ENCODE measurements at regions not wholly inside any gene's neighbourhood (a gene's known extent, or its start where the extent isn't known, plus 50 kb on each side); places are given as distances from the start of the nearest gene placed in this dataset.
A peak's percentile ranks its signal among the peaks of the same experiment; 100 is the strongest.

- Histone ChIP-seq H3K4me1 (ENCODE audit: control insufficient read depth, insufficient read depth, low read length, poor library complexity, severe bottlenecking) (peaks cover 3% of the 10 kb centered on the region), H3K27ac (ENCODE audit: low read depth, low read length, severe bottlenecking) (no peak overlapping the region), H3K9me3 (ENCODE audit: control insufficient read depth, low read length) (peaks cover 5% of the 10 kb centered on the region), H3K4me3 (ENCODE audit: extremely low read depth, insufficient read depth, low read length, poor library complexity, severe bottlenecking) (no peak overlapping the region), H3K36me3 (ENCODE audit: control insufficient read depth, insufficient read depth, low read length) (no peaks in the 10 kb centered on the region)
- WGBS, 2 experiments (ENCODE audit: insufficient coverage in 2 of 2), result 89% methylated on average over 1 of the region's 1 CpG; no CpG with 5 or more reads in 1 of the 2 experiments
Measured at GRCh38 chr6:113526553-113526952, 330.6 kb upstream of the MARCKS start.

DNA sequence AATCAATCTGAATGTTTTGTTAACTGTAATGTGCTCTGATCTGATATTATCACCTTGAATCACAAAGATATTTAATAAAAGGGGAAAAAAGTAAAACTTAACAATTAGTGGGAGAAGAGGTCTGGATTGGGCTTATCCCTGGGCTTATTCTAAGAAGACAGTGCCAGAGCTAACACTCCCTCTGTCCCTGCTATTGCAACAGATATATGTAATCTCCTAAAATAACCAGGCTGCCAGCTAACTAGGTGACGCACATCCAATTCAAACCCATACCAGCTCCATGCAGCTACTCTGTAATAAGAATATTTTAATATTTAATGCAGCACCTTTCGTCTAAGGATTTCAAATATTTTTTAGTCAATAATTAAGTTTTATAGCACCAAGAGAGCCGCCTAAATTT is 330.1 kb upstream of the MARCKS start:
- WGBS, 2 experiments (ENCODE audit: insufficient coverage in 2 of 2), result no CpG with 5 or more reads among the region's 3 CpGs
- no peak overlapping the region for H3K27ac ChIP-seq (ENCODE audit: low read depth, low read length, severe bottlenecking)

GRCh38 chr6:113528111-113528510 is 329.0 kb upstream of the MARCKS start:
- no CpG with 5 or more reads among the region's 3 CpGs for WGBS, 2 experiments (ENCODE audit: insufficient coverage in 2 of 2)
- Histone ChIP-seq H3K4me3 (ENCODE audit: extremely low read depth, insufficient read depth, low read length, poor library complexity, severe bottlenecking) (no peak overlapping the region), H3K27ac (ENCODE audit: low read depth, low read length, severe bottlenecking) (no peak overlapping the region), H3K36me3 (ENCODE audit: control insufficient read depth, insufficient read depth, low read length) (no peaks in the 10 kb centered on the region), H3K9me3 (ENCODE audit: control insufficient read depth, low read length) (peaks cover 5% of the 10 kb centered on the region), H3K4me1 (ENCODE audit: control insufficient read depth, insufficient read depth, low read length, poor library complexity, severe bottlenecking) (peaks cover 3% of the 10 kb centered on the region)

More for the DNA sequence above, 330.1 kb upstream of the MARCKS start:
- Histone ChIP-seq H3K36me3 (ENCODE audit: control insufficient read depth, insufficient read depth, low read length) (no peaks in the 10 kb centered on the region), H3K4me1 (ENCODE audit: control insufficient read depth, insufficient read depth, low read length, poor library complexity, severe bottlenecking) (peaks cover 3% of the 10 kb centered on the region), H3K4me3 (ENCODE audit: extremely low read depth, insufficient read depth, low read length, poor library complexity, severe bottlenecking) (no peak overlapping the region), H3K9me3 (ENCODE audit: control insufficient read depth, low read length) (peaks cover 5% of the 10 kb centered on the region)

DNA sequence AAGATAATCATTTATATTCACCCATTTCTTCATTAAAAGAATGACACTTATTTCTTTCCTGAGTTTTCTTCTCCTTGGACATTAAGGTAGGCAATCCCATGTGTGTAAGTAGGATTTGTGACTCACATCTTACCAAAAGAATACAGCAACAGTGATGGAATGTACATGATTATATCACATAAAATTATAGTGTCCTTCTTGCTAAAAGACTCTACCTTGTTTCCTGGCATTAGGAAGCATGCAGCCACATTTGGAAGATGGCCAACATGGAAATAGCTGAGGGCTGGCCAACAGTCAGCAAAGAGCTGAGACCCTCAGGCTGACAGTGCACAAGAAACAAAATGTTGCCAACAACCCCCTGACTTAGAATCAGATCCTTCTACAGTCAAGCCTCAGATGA is 327.9 kb upstream of the MARCKS start:
- Histone ChIP-seq H3K4me3 (ENCODE audit: extremely low read depth, insufficient read depth, low read length, poor library complexity, severe bottlenecking) (no peak overlapping the region), H3K36me3 (ENCODE audit: control insufficient read depth, insufficient read depth, low read length) (no peaks in the 10 kb centered on the region), H3K4me1 (ENCODE audit: control insufficient read depth, insufficient read depth, low read length, poor library complexity, severe bottlenecking) (peaks cover 3% of the 10 kb centered on the region), H3K27ac (ENCODE audit: low read depth, low read length, severe bottlenecking) (no peak overlapping the region), H3K9me3 (ENCODE audit: control insufficient read depth, low read length) (peaks cover 5% of the 10 kb centered on the region)

GRCh38 chr6:113529879-113530278 is 327.3 kb upstream of the MARCKS start:
- H3K4me1 ChIP-seq (ENCODE audit: control insufficient read depth, insufficient read depth, low read length, poor library complexity, severe bottlenecking), result no peaks in the 10 kb centered on the region
- H3K9me3 ChIP-seq (ENCODE audit: control insufficient read depth, low read length), result peaks cover 5% of the 10 kb centered on the region
- H3K36me3 ChIP-seq (ENCODE audit: control insufficient read depth, insufficient read depth, low read length), result no peaks in the 10 kb centered on the region
- H3K27ac ChIP-seq (ENCODE audit: low read depth, low read length, severe bottlenecking), result no peak overlapping the region
- no peak overlapping the region for H3K4me3 ChIP-seq (ENCODE audit: extremely low read depth, insufficient read depth, low read length, poor library complexity, severe bottlenecking)
- WGBS, 2 experiments (ENCODE audit: insufficient coverage in 2 of 2), result no CpG with 5 or more reads among the region's 1 CpG

DNA sequence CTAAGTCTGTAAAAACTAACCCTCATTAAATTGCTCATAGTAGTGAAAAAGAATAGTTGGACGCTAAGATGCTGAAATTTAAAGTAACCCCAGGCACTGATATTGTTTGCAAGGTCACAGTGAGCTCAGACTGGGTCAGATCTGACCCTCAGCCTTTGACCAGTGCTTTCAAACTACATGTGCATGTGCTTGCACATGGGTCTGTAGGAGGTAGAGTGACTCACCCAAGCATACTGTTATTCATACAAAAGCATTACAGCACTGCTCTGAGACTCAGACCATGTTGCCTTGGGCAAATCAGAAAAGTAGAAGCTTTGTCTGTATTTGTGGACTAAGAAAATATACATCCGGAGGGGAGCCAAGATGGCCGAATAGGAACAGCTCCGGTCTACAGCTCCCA is 326.4 kb upstream of the MARCKS start:
- H3K36me3 ChIP-seq (ENCODE audit: control insufficient read depth, insufficient read depth, low read length), result no peaks in the 10 kb centered on the region
- no peak overlapping the region for H3K4me3 ChIP-seq (ENCODE audit: extremely low read depth, insufficient read depth, low read length, poor library complexity, severe bottlenecking)
- H3K4me1 ChIP-seq (ENCODE audit: control insufficient read depth, insufficient read depth, low read length, poor library complexity, severe bottlenecking), result no peaks in the 10 kb centered on the region
- H3K27ac ChIP-seq (ENCODE audit: low read depth, low read length, severe bottlenecking), result no peak overlapping the region
- 83 to 96% methylated on average over 1 to 3 of the region's 4 CpGs for WGBS, 2 experiments (ENCODE audit: insufficient coverage in 2 of 2)
- peaks cover 5% of the 10 kb centered on the region for H3K9me3 ChIP-seq (ENCODE audit: control insufficient read depth, low read length)

DNA sequence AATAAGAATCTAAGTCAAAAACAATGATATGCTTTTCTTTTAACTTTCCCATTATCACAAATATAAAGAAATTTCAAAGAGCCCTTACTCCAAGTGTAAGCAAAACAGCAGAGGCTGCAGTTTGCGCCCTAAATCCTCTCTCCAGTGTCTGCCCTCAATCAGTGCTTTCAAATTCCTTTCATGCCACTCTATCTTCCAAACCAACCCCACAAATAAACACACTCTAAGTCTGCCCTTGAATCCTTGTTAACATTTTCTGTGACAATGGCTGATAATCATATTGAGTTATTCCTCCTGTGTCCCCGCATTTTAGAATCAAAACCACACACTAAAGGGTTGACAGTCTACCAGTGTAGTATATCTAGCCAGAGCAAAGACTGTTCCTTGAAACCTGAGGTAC is 317.9 kb upstream of the MARCKS start:
- H3K9me3 ChIP-seq (ENCODE audit: control insufficient read depth, low read length), result no peaks in the 10 kb centered on the region
- H3K27ac ChIP-seq (ENCODE audit: low read depth, low read length, severe bottlenecking), result peak overlapping the region; percentile 5
- no peak overlapping the region for H3K4me3 ChIP-seq (ENCODE audit: extremely low read depth, insufficient read depth, low read length, poor library complexity, severe bottlenecking)
- 78 to 100% methylated on average over 1 of the region's 2 CpGs for WGBS, 2 experiments (ENCODE audit: insufficient coverage in 2 of 2)
- no peaks in the 10 kb centered on the region for H3K36me3 ChIP-seq (ENCODE audit: control insufficient read depth, insufficient read depth, low read length)
- H3K4me1 ChIP-seq (ENCODE audit: control insufficient read depth, insufficient read depth, low read length, poor library complexity, severe bottlenecking), result peaks cover 12% of the 10 kb centered on the region

DNA sequence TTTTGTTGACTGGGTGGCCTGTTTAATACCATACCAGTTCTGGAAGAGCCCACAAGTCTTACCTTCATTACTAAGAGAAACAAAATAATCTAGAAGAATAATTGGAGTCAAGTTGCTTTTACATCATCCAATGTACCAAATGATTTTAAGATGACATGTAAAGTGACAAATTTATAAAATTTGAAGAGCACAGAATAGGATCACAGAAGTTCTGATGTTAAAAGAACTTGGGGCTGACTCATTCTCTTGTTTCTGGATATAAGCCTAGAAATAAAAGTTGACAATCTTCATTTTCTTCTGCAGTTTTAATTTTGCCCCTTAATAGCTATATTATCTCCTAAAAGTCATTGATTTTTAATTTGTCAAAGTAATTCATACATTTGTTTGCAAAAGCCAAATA is 317.5 kb upstream of the MARCKS start:
- Histone ChIP-seq H3K9me3 (ENCODE audit: control insufficient read depth, low read length) (no peaks in the 10 kb centered on the region), H3K27ac (ENCODE audit: low read depth, low read length, severe bottlenecking) (peak overlapping the region; percentile 5), H3K4me3 (ENCODE audit: extremely low read depth, insufficient read depth, low read length, poor library complexity, severe bottlenecking) (no peak overlapping the region), H3K4me1 (ENCODE audit: control insufficient read depth, insufficient read depth, low read length, poor library complexity, severe bottlenecking) (peaks cover 12% of the 10 kb centered on the region), H3K36me3 (ENCODE audit: control insufficient read depth, insufficient read depth, low read length) (no peaks in the 10 kb centered on the region)

DNA sequence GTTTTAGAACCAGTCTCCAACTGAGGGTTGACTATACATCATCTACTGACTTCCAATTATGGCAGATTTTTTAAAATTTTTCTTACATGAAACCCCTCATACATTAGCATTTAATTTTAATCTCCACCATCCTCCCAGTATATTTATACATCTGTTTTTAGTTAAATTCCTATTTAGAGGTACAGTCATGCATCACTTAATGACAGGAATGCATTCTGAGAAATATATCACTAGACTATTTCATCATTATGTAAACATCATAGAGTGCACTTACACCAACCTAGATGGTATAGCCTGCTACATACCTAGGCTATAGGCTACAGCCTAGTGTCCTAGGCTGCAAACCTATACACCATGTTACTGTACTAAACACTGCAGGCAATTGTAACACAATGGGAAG is 316.7 kb upstream of the MARCKS start:
- Histone ChIP-seq H3K27ac (ENCODE audit: low read depth, low read length, severe bottlenecking) (no peak overlapping the region), H3K4me3 (ENCODE audit: extremely low read depth, insufficient read depth, low read length, poor library complexity, severe bottlenecking) (no peak overlapping the region)

DNA sequence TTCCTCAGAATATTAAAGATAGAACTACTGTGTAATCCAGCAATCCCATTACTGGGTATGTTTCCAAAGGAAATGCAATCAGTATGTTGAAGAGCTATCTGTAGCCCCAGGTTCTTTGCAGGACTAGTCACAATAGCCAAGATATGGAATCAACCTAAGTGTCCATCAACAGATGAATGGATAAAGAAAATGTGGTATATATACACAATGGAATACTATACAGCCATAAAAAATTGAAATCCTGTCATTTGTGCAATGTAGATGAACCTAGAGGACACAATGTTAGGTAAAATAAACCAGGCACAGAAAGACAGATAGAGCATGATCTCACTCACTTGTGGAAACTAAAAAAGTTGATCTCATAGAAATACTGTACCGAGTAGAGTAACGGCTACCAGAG is 306.0 kb upstream of the MARCKS start:
- WGBS, 2 experiments (ENCODE audit: insufficient coverage in 2 of 2), result 94 to 100% methylated on average over 2 of the region's 2 CpGs
- Histone ChIP-seq H3K36me3 (ENCODE audit: control insufficient read depth, insufficient read depth, low read length) (no peaks in the 10 kb centered on the region), H3K4me1 (ENCODE audit: control insufficient read depth, insufficient read depth, low read length, poor library complexity, severe bottlenecking) (no peaks in the 10 kb centered on the region), H3K4me3 (ENCODE audit: extremely low read depth, insufficient read depth, low read length, poor library complexity, severe bottlenecking) (no peak overlapping the region), H3K9me3 (ENCODE audit: control insufficient read depth, low read length) (no peaks in the 10 kb centered on the region), H3K27ac (ENCODE audit: low read depth, low read length, severe bottlenecking) (no peak overlapping the region)

More for the DNA sequence above, 316.7 kb upstream of the MARCKS start:
- H3K9me3 ChIP-seq (ENCODE audit: control insufficient read depth, low read length), result no peaks in the 10 kb centered on the region
- peaks cover 12% of the 10 kb centered on the region for H3K4me1 ChIP-seq (ENCODE audit: control insufficient read depth, insufficient read depth, low read length, poor library complexity, severe bottlenecking)
- no peaks in the 10 kb centered on the region for H3K36me3 ChIP-seq (ENCODE audit: control insufficient read depth, insufficient read depth, low read length)

DNA sequence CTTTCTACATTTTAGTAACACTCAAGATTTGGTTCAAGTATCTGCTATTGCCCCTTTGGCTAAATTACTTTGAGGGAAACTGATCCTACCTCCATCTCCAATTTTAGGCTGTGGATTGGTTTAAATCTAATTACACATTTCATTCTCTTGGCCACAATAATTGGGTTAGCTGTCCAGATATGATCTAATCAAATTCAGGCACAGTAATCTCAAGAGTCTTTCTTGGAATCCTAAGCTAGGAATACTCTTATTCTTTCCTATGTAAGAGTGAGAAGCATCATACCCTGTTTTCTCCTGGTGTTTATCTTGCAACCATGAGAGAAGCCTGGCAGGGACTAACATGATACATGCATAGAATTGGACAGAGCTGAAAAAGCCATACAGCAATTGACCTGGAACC is 300.4 kb upstream of the MARCKS start:
- Histone ChIP-seq H3K9me3 (ENCODE audit: control insufficient read depth, low read length) (no peaks in the 10 kb centered on the region), H3K27ac (ENCODE audit: low read depth, low read length, severe bottlenecking) (no peak overlapping the region), H3K4me3 (ENCODE audit: extremely low read depth, insufficient read depth, low read length, poor library complexity, severe bottlenecking) (no peak overlapping the region), H3K4me1 (ENCODE audit: control insufficient read depth, insufficient read depth, low read length, poor library complexity, severe bottlenecking) (no peaks in the 10 kb centered on the region), H3K36me3 (ENCODE audit: control insufficient read depth, insufficient read depth, low read length) (no peaks in the 10 kb centered on the region)

DNA sequence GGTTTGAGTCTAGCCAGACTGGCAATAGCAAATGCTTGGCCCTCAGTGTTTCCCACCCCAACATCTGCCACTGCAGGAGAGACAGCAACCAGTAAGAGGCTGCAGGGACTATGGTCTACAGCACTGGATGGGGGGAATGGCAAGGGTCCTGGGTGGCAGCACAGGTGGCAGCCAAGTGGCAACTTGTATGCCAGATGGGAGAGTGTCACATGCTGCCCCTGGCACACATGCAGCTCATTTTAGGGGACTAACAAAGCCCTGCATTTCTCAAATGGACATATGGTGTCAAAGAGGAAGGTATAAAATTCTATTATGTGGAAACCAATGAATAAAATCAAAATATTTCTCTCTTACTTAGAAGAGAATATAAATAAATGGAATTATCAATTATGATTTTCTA is 298.7 kb upstream of the MARCKS start:
- no peaks in the 10 kb centered on the region for H3K36me3 ChIP-seq (ENCODE audit: control insufficient read depth, insufficient read depth, low read length)
- H3K4me1 ChIP-seq (ENCODE audit: control insufficient read depth, insufficient read depth, low read length, poor library complexity, severe bottlenecking), result no peaks in the 10 kb centered on the region
- H3K27ac ChIP-seq (ENCODE audit: low read depth, low read length, severe bottlenecking), result no peak overlapping the region
- no peak overlapping the region for H3K4me3 ChIP-seq (ENCODE audit: extremely low read depth, insufficient read depth, low read length, poor library complexity, severe bottlenecking)
- no peaks in the 10 kb centered on the region for H3K9me3 ChIP-seq (ENCODE audit: control insufficient read depth, low read length)
